MV-4-11 (cell line): ENCODE measurements at regions not wholly inside any gene's neighbourhood (a gene's known extent, or its start where the extent isn't known, plus 50 kb on each side); places are given as distances from the start of the nearest gene placed in this dataset.

Experiments used
- DNase-seq: peaks from one replicate; lab custom pipeline; 2025; lab: John Stamatoyannopoulos, UW

DNA sequence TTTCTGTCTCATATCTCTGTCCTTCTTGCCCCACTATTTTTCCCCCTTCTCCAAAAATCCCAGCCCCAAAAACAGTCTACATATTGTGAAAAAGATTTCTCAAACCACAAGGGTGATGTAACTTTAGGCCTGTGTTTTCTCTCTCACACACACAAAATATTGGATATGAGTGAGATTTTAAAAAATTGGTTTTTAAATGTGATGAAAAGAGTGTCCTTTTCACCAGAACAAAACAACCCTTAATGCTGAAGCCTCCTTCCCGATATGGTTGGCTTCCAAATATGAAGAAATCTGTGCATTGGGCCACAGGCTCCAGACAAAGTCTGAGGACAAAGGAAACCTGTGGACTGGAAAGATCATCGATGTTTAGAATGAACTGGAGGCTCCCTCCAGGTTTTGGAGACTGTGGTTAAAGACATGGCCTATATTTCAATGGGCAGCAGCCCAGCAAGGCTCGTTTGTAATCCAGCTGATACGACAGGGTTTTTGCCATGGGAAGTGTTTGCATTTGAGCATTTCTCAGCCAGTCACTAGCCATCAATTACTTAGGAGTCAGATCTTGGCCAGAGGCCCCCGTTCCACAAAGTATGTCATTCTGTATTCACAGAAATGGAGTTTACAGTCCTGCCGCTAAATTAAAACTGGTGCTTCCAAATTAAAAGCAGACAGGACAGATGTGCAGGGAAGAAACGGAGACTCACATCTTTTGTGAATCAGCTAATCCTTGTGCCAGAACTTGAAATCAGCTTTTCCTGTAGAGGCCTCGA is 546.3 kb downstream of the EBF1 start:
- peak; percentile 18 for DNase-seq

DNA sequence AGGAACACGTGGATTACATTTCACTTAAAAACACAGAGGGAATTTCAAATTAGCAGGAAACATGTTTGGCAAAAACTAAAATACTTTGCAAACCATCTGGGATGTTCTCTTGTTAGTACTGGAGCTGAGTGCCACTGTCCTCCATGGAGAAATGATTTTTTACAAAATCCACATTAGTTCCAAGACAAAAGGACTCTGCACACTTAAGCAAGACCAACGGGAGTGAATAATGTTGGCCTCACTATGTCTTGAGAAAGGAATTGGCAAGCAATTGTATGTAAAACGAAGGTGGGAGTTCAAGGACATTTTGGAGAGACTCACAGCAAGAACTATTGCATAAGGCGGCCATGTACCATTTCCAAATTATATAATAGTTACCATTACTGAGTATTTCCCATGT is 547.5 kb downstream of the EBF1 start:
- DNase-seq: no peak

GRCh38 chr5:158549311-158549710 is 550.4 kb downstream of the EBF1 start:
- DNase-seq: no peak

DNA sequence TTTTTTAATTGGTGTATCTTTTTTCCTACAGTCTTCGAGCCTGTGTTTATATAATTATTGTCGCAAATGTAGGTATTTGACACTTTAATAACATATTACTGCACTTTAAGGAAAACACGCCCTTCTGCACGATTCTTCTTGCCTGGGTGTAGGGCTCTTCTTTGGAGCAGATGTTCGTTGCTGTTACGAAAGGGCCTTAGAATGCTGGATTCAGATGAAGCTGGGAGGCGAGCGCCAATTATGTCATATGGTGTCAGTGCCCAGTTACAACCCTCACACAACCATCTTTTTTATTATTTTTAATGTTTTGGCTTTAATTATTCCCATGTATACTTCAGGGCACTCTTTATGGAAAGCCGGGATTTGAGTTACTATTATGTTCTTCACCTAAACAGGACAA is 553.0 kb downstream of the EBF1 start:
- peak; percentile 40 for DNase-seq

DNA sequence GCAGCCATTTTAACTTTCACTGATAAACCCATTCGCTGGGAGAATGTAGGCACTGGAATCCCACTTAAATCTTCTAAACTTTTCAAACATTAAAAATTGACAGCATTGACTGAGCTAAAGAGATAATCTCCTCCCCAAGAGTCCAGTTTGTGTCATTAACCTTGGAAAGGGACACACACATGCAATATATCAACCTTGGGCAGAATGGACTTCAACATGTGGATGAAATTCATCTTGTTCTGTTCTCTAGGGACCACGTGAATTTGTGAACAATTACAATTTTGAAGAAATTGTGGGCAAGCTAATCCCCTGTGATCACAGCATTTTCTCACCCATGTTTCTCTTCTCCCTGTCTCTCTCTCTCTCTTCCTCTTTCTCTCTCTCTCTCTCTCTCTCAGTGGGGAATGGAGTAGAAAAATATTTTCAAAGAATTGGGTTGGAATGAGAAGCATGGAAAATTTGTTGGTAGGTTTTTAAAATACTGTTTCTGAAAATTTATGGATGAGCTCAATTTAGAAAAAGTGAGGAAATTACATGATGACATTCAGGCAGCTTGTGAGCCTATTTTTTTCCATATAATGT is 553.7 kb downstream of the EBF1 start:
- peak; percentile 88 for DNase-seq

GRCh38 chr5:158544388-158545339 is 555.1 kb downstream of the EBF1 start:
- DNase-seq: peak; percentile 9

- no peak for DNase-seq
These were observed 556.0 kb downstream of the EBF1 start for GRCh38 chr5:158543539-158544387.

DNA sequence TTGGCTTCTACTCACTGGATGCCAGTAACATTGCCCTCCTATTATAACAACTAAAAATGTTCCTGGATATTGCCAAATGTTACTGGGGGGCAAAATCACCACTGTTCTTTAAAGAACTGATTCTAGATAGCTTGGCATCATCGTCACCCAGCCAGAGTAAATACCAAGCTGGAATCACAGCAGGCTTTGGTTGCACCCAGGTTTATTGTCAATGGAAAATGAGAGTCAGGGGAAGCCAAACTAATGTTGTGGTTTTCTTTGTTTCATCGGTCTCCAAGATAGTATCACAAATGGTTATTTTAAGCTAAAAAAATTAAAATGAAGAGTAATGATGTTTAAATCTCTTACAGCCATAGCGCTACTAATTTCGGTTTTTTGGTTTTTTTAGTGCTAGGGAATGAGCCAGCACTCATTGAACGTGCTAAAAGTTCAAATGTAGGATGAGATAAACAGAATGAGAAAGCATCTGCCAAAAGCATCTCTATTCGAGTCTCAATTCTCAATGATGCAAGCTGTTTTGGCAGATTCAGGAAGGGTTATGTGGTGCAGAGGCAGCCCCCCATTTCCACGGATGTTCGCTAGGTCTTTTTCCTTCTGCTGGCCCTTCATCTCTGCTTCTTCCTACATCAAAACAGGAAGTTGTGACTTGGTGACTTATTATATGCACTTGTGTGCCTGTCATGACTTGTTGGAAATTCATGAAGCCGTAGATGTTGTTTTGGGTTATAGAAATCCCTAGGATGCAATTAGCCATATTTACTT is 558.0 kb downstream of the EBF1 start:
- DNase-seq: peak; percentile 0

- DNase-seq: no peak
These were observed 561.1 kb downstream of the EBF1 start for GRCh38 chr5:158538506-158539074.

GRCh38 chr5:158537366-158537765 is 562.4 kb downstream of the EBF1 start:
- no peak for DNase-seq

DNA sequence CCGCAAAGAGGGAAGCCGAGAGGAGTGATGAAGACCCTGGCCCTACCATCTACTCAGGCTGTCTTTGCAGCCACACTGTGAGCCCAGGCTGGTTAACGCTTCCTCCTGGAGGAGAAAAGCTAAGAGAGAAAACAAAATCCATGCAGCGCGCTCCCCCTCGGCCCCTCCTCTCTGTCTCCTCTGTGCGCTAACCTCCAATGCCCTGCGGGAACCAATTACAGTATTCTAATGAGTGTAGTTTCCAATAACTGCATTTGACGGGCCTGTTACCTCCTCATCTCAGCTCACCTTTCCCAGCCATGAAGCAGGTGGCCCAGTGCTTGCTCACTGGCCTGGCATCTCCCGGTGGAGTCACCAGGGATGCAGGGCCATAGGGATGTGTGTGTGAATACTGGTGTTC is 565.5 kb downstream of the EBF1 start:
- no peak for DNase-seq

GRCh38 chr5:158532739-158533138 is 567.0 kb downstream of the EBF1 start:
- no peak for DNase-seq

- DNase-seq: no peak
These were observed 567.9 kb downstream of the EBF1 start for GRCh38 chr5:158531860-158532259.

DNA sequence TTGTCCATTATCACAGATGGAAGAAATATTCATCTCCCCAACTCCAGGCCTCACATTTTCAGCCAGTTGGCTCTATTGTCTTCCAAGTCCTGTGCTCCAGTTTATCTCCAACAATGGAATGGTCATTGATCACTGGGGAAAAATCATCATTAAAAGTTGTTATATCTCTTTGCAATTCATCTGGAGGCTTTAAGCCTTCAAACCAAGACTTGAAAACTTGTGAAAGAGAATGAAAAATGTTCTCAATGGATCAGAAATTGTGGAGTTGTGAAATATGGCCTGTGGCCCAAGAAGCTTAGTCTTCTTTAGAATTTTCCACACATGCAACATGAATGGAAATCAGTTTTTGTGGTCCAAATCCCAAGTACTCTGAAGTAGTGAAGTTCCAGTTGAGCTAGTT is 569.6 kb downstream of the EBF1 start:
- DNase-seq: no peak

DNA sequence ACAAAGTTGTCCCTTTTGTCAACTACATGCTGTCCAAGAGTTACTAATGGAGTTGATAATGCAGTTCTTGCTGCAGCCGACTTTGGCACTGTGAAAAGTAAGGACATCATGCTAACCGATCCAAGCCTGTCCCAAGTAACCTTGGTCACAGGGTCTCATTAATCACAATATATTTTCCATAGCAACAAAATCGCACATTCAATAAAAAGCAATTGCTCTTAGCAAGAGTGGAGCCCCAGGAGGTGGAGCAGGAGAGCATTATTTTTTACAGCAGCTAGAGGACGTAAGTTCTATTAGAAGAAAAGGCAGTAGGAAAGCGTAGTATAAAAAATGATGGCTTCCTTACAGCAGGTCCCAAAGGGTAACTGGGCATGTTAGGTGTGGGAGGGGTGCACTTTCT is 570.3 kb downstream of the EBF1 start:
- no peak for DNase-seq

GRCh38 chr5:158525663-158526062 is 574.1 kb downstream of the EBF1 start:
- no peak for DNase-seq

DNA sequence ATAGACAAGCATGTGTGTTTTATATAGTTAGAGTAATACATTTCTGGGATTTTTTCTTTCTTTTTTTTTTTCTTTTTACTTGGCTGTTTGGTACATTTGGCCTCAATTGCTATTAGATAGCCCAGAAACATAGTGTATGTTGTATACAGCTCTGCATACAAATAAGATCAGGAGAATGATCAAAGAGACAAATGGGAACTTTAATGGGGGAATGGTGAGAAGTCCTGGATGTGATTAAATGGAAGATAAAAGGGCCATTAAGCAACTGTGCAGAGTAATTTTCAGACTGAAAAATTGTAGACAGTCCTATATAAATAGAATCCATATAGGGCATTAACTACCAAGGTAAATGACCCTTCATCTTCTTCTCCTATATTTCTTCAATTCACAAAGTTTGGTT is 575.6 kb downstream of the EBF1 start:
- DNase-seq: no peak

DNA sequence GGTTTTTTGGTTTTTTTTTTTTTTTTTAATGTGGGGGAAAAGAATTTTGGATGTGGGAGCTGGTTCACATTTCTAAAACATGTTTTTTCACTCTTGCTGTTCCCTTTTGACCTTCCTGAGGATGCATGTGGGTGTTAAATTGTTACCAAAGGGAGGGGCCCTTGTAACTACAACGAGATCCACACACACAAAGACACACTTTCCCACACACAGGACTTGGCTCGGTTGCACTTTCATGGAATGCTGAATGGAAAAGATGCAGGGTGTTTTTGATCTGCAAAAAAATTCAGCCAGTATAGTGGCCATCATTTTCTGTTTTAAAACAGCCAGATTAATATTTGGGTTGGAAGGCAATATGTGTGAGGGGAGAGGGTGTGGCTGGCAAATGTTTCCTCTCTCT is 576.9 kb downstream of the EBF1 start:
- DNase-seq: no peak

GRCh38 chr5:158521995-158522394 is 577.7 kb downstream of the EBF1 start:
- peak; percentile 27 for DNase-seq

DNA sequence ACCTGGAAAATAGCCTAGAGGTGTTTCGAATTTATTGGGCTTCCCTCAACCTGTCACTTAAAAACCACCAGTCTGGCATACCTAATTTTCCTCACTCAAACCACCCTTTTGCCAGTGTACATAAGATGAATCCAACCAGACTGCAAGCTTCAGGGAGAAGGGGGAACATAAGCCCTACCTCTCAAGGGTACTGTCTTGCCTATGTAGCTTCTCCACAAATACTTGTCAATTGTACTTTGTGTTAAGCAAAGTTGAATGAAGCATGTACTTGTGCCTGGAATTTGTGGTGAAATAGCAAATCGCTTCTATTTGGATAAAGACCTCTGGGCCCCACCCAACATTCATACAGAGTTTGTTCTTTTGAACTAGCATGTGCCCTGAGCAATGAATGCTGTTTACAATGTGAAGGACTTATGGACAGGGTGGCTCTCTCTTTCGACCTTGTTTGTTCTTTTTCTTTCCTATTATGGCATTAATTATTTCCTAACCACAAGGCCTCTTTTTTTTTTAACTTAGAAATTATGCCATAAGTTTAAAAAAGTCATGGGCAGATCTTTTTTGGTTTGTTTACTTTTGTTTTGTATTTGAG is 580.2 kb downstream of the EBF1 start:
- no peak for DNase-seq
